Prostate gland (tissue), 2 donors: ENCODE measurements at regions not wholly inside any gene's neighbourhood (a gene's known extent, or its start where the extent isn't known, plus 50 kb on each side); places are given as distances from the start of the nearest gene placed in this dataset.

ENCODE experiments used
- POLR2A ChIP-seq: fragments of 450-650 bp; IDR thresholded peaks from one replicate; pipeline ENCODE4 v1.6.1; 2016; ENCODE audit warnings: antibody characterized with exemption, mild to moderate bottlenecking
- POLR2AphosphoS5 ChIP-seq: sonication (generic); formaldehyde crosslinking; IDR thresholded peaks from one replicate; pipeline ENCODE4 v1.6.1; 2017; ENCODE audit warnings: antibody characterized with exemption
- TF ChIP-seq, protein P1 (sequence below), 4 experiments: fragments of 200-600 bp in 2 of 4; fragments of 450-650 bp in 2 of 4; sonication (generic) in 2 of 4; IDR thresholded peaks; 1 replicate in 3 of 4; 2 replicates in 1 of 4; pipeline ENCODE4 v1.5.1; 2016 to 2019; ENCODE audit warnings: antibody characterized with exemption in 4 of 4, mild to moderate bottlenecking in 2 of 4, moderate library complexity in 2 of 4

DNA sequence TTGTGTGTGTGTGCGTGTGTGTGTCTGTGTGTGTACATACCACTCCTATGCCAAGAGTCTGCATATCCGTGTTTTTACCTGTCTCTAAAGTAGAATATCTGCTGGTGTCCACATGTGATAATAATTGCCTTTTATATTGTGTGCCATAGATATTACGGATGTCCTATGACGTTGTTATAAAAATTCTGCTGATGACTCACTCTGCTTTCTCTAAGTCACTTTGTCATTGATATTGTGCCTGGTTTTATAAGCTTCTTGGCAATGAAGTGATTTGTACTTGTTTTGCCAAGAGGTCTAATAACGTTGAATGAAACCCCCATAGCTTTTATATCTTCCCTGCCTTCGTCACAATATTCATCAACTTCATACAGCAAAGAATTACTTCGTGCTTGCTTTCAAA is 102.6 kb upstream of the C1GALT1C1 start:
- TF ChIP-seq, protein P1, sequence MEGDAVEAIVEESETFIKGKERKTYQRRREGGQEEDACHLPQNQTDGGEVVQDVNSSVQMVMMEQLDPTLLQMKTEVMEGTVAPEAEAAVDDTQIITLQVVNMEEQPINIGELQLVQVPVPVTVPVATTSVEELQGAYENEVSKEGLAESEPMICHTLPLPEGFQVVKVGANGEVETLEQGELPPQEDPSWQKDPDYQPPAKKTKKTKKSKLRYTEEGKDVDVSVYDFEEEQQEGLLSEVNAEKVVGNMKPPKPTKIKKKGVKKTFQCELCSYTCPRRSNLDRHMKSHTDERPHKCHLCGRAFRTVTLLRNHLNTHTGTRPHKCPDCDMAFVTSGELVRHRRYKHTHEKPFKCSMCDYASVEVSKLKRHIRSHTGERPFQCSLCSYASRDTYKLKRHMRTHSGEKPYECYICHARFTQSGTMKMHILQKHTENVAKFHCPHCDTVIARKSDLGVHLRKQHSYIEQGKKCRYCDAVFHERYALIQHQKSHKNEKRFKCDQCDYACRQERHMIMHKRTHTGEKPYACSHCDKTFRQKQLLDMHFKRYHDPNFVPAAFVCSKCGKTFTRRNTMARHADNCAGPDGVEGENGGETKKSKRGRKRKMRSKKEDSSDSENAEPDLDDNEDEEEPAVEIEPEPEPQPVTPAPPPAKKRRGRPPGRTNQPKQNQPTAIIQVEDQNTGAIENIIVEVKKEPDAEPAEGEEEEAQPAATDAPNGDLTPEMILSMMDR (IDR thresholded peaks at IDR 0.05) = no peak
- TF ChIP-seq POLR2AphosphoS5 (no peak), POLR2A (no peak)
